H1 (cell line): ENCODE measurements at regions not wholly inside any gene's neighbourhood (a gene's known extent, or its start where the extent isn't known, plus 50 kb on each side); places are given as distances from the start of the nearest gene placed in this dataset.

Experiments used
- CTCF ChIA-PET: fragments of 300-600 bp; sonication (Branson Sonifier 250); formaldehyde crosslinking; loops from one replicate; lab custom pipeline; 2021; ENCODE audit not compliant: partially characterized antibody; lab: Charles Lee
- POLR2A ChIA-PET: fragments of 300-600 bp; sonication (Branson Sonifier 250); formaldehyde crosslinking; loops from one replicate; lab custom pipeline; 2021; ENCODE audit warnings: inconsistent platforms; ENCODE audit not compliant: partially characterized antibody; lab: Charles Lee
- DNase-seq, 2 experiments: peaks; one replicate each; pipeline versions ENCODE4 v3.0.0 to v3.0.0-alpha.2; 2010 to 2022; ENCODE audit warnings: low spot score in 2 of 2, low read depth in 1 of 2, mixed read lengths in 1 of 2
- FAIRE-seq: peaks from 2 replicates; lab custom pipeline; 2011; peaks lifted over from hg19 to GRCh38; lab: Jason Lieb, UNC
- H2AFZ ChIP-seq: 2 replicates; pipeline ENCODE4 v1.8.1; 2012; ENCODE audit warnings: low read length, inconsistent platforms
- H2AK5ac ChIP-seq: 2 replicates; pipeline ENCODE4 v1.6.1; 2013; ENCODE audit warnings: low read depth, low read length
- H2BK120ac ChIP-seq: replicated peaks from 2 replicates; pipeline ENCODE3; 2013; ENCODE audit warnings: low read depth, low read length, inconsistent platforms
- H2BK12ac ChIP-seq: 2 replicates; pipeline ENCODE4 v1.6.1; 2013; ENCODE audit warnings: low read depth, low read length
- H2BK15ac ChIP-seq: 2 replicates; pipeline ENCODE4 v1.6.1; 2013; ENCODE audit warnings: low read length
- H2BK20ac ChIP-seq: 2 replicates; pipeline ENCODE4 v1.6.1; 2013; ENCODE audit warnings: low read length
- H2BK5ac ChIP-seq: 2 replicates; pipeline ENCODE4 v1.6.1; 2013; ENCODE audit warnings: low read depth, low read length
- H3K14ac ChIP-seq: 2 replicates; pipeline ENCODE4 v1.6.1; 2013; ENCODE audit warnings: inconsistent platforms; ENCODE audit not compliant: insufficient read length
- H3K18ac ChIP-seq: 2 replicates; pipeline ENCODE4 v1.6.1; 2013; ENCODE audit warnings: low read length; ENCODE audit errors: extremely low read depth
- H3K23ac ChIP-seq: 2 replicates; pipeline ENCODE4 v1.6.1; 2013; ENCODE audit warnings: inconsistent platforms; ENCODE audit not compliant: insufficient read length
- H3K23me2 ChIP-seq: 2 replicates; pipeline ENCODE4 v1.6.1; 2013; ENCODE audit warnings: low read depth, low read length
- H3K27ac ChIP-seq: 2 replicates; pipeline ENCODE4 v1.6.1; 2011; ENCODE audit warnings: low read depth, low read length, inconsistent platforms
- H3K27me3 ChIP-seq, 4 experiments: replicated peaks in 1 of 4; 1 replicate in 1 of 4; 2 replicates in 3 of 4; pipeline versions ENCODE4 v1.6.1 to v1.8.1; 2011 to 2013; ENCODE audit warnings: low read length in 3 of 4, mild to moderate bottlenecking in 3 of 4, inconsistent platforms in 2 of 4, mixed read lengths in 2 of 4, moderate library complexity in 1 of 4; ENCODE audit not compliant: control insufficient read depth in 3 of 4, insufficient read depth in 3 of 4; ENCODE audit errors: extremely low read depth in 1 of 4
- H3K36me3 ChIP-seq, 4 experiments: 2 replicates each; pipeline versions ENCODE4 v1.6.1 to v1.8.1; 2011 to 2013; ENCODE audit warnings: mild to moderate bottlenecking in 4 of 4, low read length in 3 of 4, moderate library complexity in 2 of 4, control low read depth in 1 of 4, inconsistent platforms in 1 of 4; ENCODE audit not compliant: insufficient read depth in 4 of 4, control insufficient read depth in 2 of 4
- H3K4ac ChIP-seq: replicated peaks from 2 replicates; pipeline ENCODE3; 2013; ENCODE audit warnings: low read length, low read depth, mixed read lengths, inconsistent platforms; ENCODE audit not compliant: insufficient read length
- H3K4me1 ChIP-seq, 4 experiments: replicated peaks in 1 of 4; 1 replicate in 1 of 4; 2 replicates in 3 of 4; pipeline versions ENCODE4 v1.6.1 to v1.8.1; 2011 to 2013; ENCODE audit warnings: low read length in 3 of 4, inconsistent platforms in 2 of 4, mixed read lengths in 1 of 4; ENCODE audit not compliant: insufficient read depth in 4 of 4, control insufficient read depth in 3 of 4
- H3K4me2 ChIP-seq, 2 experiments: 2 replicates each; pipeline versions ENCODE4 v1.6.1 to v1.8.1; 2011 to 2013; ENCODE audit warnings: low read depth in 2 of 2, low read length in 2 of 2, control low read depth in 1 of 2, inconsistent platforms in 1 of 2, mild to moderate bottlenecking in 1 of 2; ENCODE audit not compliant: insufficient read depth in 1 of 2
- H3K4me3 ChIP-seq, 4 experiments: fragments of 200-600, 300-600 bp in 1 of 4; sonication (generic), shearing (Covaris generic), sonication (Bioruptor Twin) in 1 of 4; 2 replicates each; pipeline versions ENCODE4 v1.5.1 to v1.8.1; 2011 to 2016; ENCODE audit warnings: low read length in 4 of 4, low read depth in 3 of 4, control low read depth in 2 of 4, inconsistent platforms in 2 of 4, mild to moderate bottlenecking in 2 of 4, mixed read lengths in 1 of 4, moderate library complexity in 1 of 4; ENCODE audit not compliant: insufficient read depth in 2 of 4; ENCODE audit errors: extremely low read depth in 1 of 4
- H3K56ac ChIP-seq: replicated peaks from 2 replicates; pipeline ENCODE3; 2013; ENCODE audit warnings: low read depth, mild to moderate bottlenecking, mixed read lengths, low read length, inconsistent platforms; ENCODE audit not compliant: insufficient read length
- H3K79me1 ChIP-seq: 2 replicates; pipeline ENCODE4 v1.6.1; 2013; ENCODE audit warnings: low read depth, low read length, control low read depth
- H3K79me2 ChIP-seq, 2 experiments: 2 replicates each; pipeline versions ENCODE4 v1.6.1 to v1.8.1; 2012 to 2013; ENCODE audit warnings: low read length in 2 of 2, mild to moderate bottlenecking in 2 of 2, inconsistent platforms in 1 of 2; ENCODE audit not compliant: insufficient read depth in 2 of 2, control insufficient read depth in 1 of 2
- H3K9ac ChIP-seq, 4 experiments: replicated peaks in 1 of 4; 1 replicate in 1 of 4; 2 replicates in 3 of 4; pipeline versions ENCODE4 v1.6.1 to v1.8.1; 2011 to 2013; ENCODE audit warnings: low read depth in 3 of 4, low read length in 3 of 4, control low read depth in 2 of 4, mild to moderate bottlenecking in 2 of 4, moderate library complexity in 2 of 4, inconsistent platforms in 1 of 4; ENCODE audit errors: extremely low read depth in 1 of 4
- H3K9me3 ChIP-seq, 2 experiments: 2 replicates each; pipeline versions ENCODE4 v1.6.1 to v1.8.1; 2012 to 2013; ENCODE audit warnings: mild to moderate bottlenecking in 2 of 2, moderate library complexity in 2 of 2, control low read depth in 1 of 2, inconsistent platforms in 1 of 2, low read depth in 1 of 2, low read length in 1 of 2, mixed read lengths in 1 of 2; ENCODE audit not compliant: insufficient read depth in 2 of 2
- H4K20me1 ChIP-seq, 2 experiments: replicated peaks in 1 of 2; 2 replicates each; pipeline versions ENCODE3 to v1.8.1; 2011 to 2013; ENCODE audit warnings: inconsistent platforms in 2 of 2, low read length in 2 of 2, mild to moderate bottlenecking in 1 of 2; ENCODE audit not compliant: insufficient read depth in 2 of 2, control insufficient read depth in 1 of 2
- H4K5ac ChIP-seq: 2 replicates; pipeline ENCODE4 v1.6.1; 2013; ENCODE audit warnings: low read length, low read depth, mixed read lengths, inconsistent platforms; ENCODE audit not compliant: insufficient read length
- H4K8ac ChIP-seq: 2 replicates; pipeline ENCODE4 v1.8.0; 2013; ENCODE audit warnings: mild to moderate bottlenecking, moderate library complexity, low read length, inconsistent platforms; ENCODE audit not compliant: insufficient read depth; ENCODE audit errors: extremely low read depth
- H4K91ac ChIP-seq: replicated peaks from 2 replicates; pipeline ENCODE3; 2013; ENCODE audit warnings: low read length, mixed read lengths, inconsistent platforms; ENCODE audit not compliant: insufficient read length
- ATF3 ChIP-seq: IDR thresholded peaks from 2 replicates; pipeline ENCODE4 v1.6.1; 2011; ENCODE audit warnings: low read depth, mild to moderate bottlenecking, low read length; ENCODE audit not compliant: insufficient read depth
- CBX8 ChIP-seq: fragments of 300-800, 300-1000 bp; sonication (generic); IDR thresholded peaks from 2 replicates; pipeline ENCODE4 v1.7.1; 2016; ENCODE audit warnings: low read depth, low read length, borderline replicate concordance
- CTBP2 ChIP-seq: IDR thresholded peaks from 2 replicates; pipeline ENCODE4 v1.7.0; 2011; ENCODE audit warnings: borderline replicate concordance, mild to moderate bottlenecking, moderate library complexity, mixed read lengths, low read length; ENCODE audit not compliant: insufficient read depth, insufficient read length
- PHF8 ChIP-seq: fragments of 200-600 bp; sonication (generic); conservative IDR thresholded peaks from 2 replicates; pipeline ENCODE4 v1.7.1; 2012; ENCODE audit warnings: low read depth, mild to moderate bottlenecking, inconsistent platforms, low read length, moderate library complexity
- POLR2A ChIP-seq, 2 experiments: IDR thresholded peaks; 1 replicate in 1 of 2; 2 replicates in 1 of 2; pipeline ENCODE4 v1.6.1; 2011; ENCODE audit warnings: low read depth in 2 of 2, low read length in 2 of 2, mild to moderate bottlenecking in 2 of 2; ENCODE audit errors: control extremely low read depth in 1 of 2
- POLR2AphosphoS5 ChIP-seq: IDR thresholded peaks from 2 replicates; pipeline ENCODE4 v1.6.1; 2011; ENCODE audit warnings: low read depth, low read length
- RXRA ChIP-seq: IDR thresholded peaks from 2 replicates; pipeline ENCODE4 v1.6.1; 2011; ENCODE audit warnings: low read depth, mild to moderate bottlenecking, low read length, moderate library complexity; ENCODE audit not compliant: insufficient read depth
- SAP30 ChIP-seq: fragments of 300-600 bp; sonication (generic); IDR thresholded peaks from 2 replicates; pipeline ENCODE4 v1.7.1; 2012; ENCODE audit warnings: low read length, moderate library complexity, mild to moderate bottlenecking, inconsistent platforms; ENCODE audit not compliant: insufficient read depth, insufficient replicate concordance
- SIRT6 ChIP-seq: IDR thresholded peaks from one replicate; pipeline ENCODE4 v1.7.1; 2012; ENCODE audit warnings: low read length, inconsistent platforms
- SUZ12 ChIP-seq: fragments of 200-600 bp; sonication (generic); IDR thresholded peaks from 2 replicates; pipeline ENCODE4 v1.6.1; 2012; ENCODE audit warnings: mild to moderate bottlenecking, inconsistent platforms, low read length, moderate library complexity, mixed read lengths
- TAF7 ChIP-seq: optimal IDR thresholded peaks from 2 replicates; pipeline ENCODE3; 2011; ENCODE audit warnings: low read depth, mild to moderate bottlenecking, inconsistent platforms, low read length, moderate library complexity, borderline replicate concordance
- TBP ChIP-seq: IDR thresholded peaks from 2 replicates; pipeline ENCODE4 v1.6.1; 2011; ENCODE audit warnings: low read depth, low read length, improper control_type of control experiment
- TCF12 ChIP-seq: IDR thresholded peaks from 2 replicates; pipeline ENCODE4 v1.6.1; 2011; ENCODE audit warnings: low read depth, mild to moderate bottlenecking, low read length
- TEAD4 ChIP-seq: IDR thresholded peaks from 2 replicates; pipeline ENCODE4 v1.6.1; 2012; ENCODE audit warnings: low read depth, low read length, inconsistent platforms, mixed read lengths
- YY1 ChIP-seq: IDR thresholded peaks from 2 replicates; pipeline ENCODE4 v1.6.1; 2011; ENCODE audit warnings: low read depth, mild to moderate bottlenecking, low read length
- WGBS, 2 experiments: shearing (Covaris generic) in 1 of 2; methylation state at CpG; one replicate each; pipeline versions ENCODE4 v1.1.6 to v1.1.7; 2013 to 2015; ENCODE audit warnings: low lambda C conversion rate in 2 of 2, mixed read lengths in 2 of 2, inconsistent platforms in 1 of 2, low coverage in 1 of 2, missing lambda C conversion rate in 1 of 2; ENCODE audit not compliant: insufficient replicate concordance in 2 of 2, insufficient coverage in 1 of 2, insufficient read length in 1 of 2; ENCODE audit errors: extremely low coverage in 1 of 2, missing lambda C conversion rate in 1 of 2; 5-methylcytosine and 5-hydroxymethylcytosine counted together

- no peak for FAIRE-seq
- H2BK12ac ChIP-seq, result no peak overlapping the region
- no peaks in the 10 kb centered on the region for H3K36me3 ChIP-seq
- CTCF ChIA-PET, result interaction anchor here (1.0 kb wide), 1 partner anchor 14 kb away, joined by 3 read pairs; no protein-coding TSS in a partner anchor
- H3K23me2 ChIP-seq, result no peaks in the 10 kb centered on the region
- no peak overlapping the region for H3K9ac ChIP-seq
- H2BK15ac ChIP-seq, result no peak overlapping the region
- no peak overlapping the region for H4K91ac ChIP-seq
- H2AK5ac ChIP-seq, result no peak overlapping the region
- no peak overlapping the region for H2BK120ac ChIP-seq
- POLR2A ChIA-PET, result no interaction called here
- no peak overlapping the region for H4K8ac ChIP-seq
- no peak overlapping the region for H2AFZ ChIP-seq
- H3K14ac ChIP-seq, result no peak overlapping the region
- WGBS, 2 experiments, result 87% methylated on average over 6 of the region's 6 CpGs; no CpG with 5 or more reads in 1 of the 2 experiments
- no peaks in the 10 kb centered on the region for H3K4me1 ChIP-seq
- H3K79me1 ChIP-seq, result no peaks in the 10 kb centered on the region
- no peak overlapping the region for H3K18ac ChIP-seq
- peaks cover 76 to 92% of the 10 kb centered on the region in 2 experiments for H3K9me3 ChIP-seq
- H2BK20ac ChIP-seq, result no peak overlapping the region
- no peak overlapping the region for H3K4ac ChIP-seq
- no peak overlapping the region for H3K23ac ChIP-seq
- H3K56ac ChIP-seq, result no peak overlapping the region
- no peak overlapping the region for H4K5ac ChIP-seq
- H3K27ac ChIP-seq, result no peak overlapping the region
- H4K20me1 ChIP-seq, result no peaks in the 10 kb centered on the region
- H3K4me2 ChIP-seq, result no peak overlapping the region
- H2BK5ac ChIP-seq, result no peak overlapping the region
- no peak for DNase-seq
- H3K79me2 ChIP-seq, result no peaks in the 10 kb centered on the region
- H3K4me3 ChIP-seq, result no peak overlapping the region
- H3K27me3 ChIP-seq, result no peaks in the 10 kb centered on the region
- no peak for TF ChIP-seq SAP30
- no peak for TF ChIP-seq TEAD4
- no peak for TF ChIP-seq YY1
- TF ChIP-seq PHF8, result no peak
- no peak for TF ChIP-seq RXRA
- no peak for TF ChIP-seq SUZ12
- no peak for TF ChIP-seq POLR2A (IDR thresholded peaks at IDR 0.05; ENCODE audit: control extremely low read depth in 1 of 2, low read depth in 2 of 2, low read length in 2 of 2)
- TF ChIP-seq TAF7, result no peak
- no peak for TF ChIP-seq CTBP2
- TF ChIP-seq ATF3, result no peak
- TF ChIP-seq TBP, result no peak
- no peak for TF ChIP-seq POLR2AphosphoS5
- TF ChIP-seq TCF12, result no peak
- TF ChIP-seq CBX8, result no peak
- no peak for TF ChIP-seq SIRT6
Measured at GRCh38 chr18:14928396-14928795, 180.4 kb downstream of the ANKRD30B start.
